H9 (cell line): ENCODE measurements at regions not wholly inside any gene's neighbourhood (a gene's known extent, or its start where the extent isn't known, plus 50 kb on each side); places are given as distances from the start of the nearest gene placed in this dataset.

ENCODE experiments used
- DNase-seq: peaks from one replicate; pipeline ENCODE4 v3.0.0-alpha.2; 2017
- H2AFZ ChIP-seq: one replicate; pipeline ENCODE4 v1.6.1; 2013; ENCODE audit warnings: mild to moderate bottlenecking, low read length, control low read depth, moderate library complexity
- H2AK5ac ChIP-seq: 2 replicates; pipeline ENCODE4 v1.6.1; 2013; ENCODE audit warnings: low read length, control low read depth, mixed read lengths; ENCODE audit not compliant: insufficient read length
- H2BK120ac ChIP-seq: one replicate; pipeline ENCODE4 v1.6.1; 2013; ENCODE audit warnings: low read depth, mild to moderate bottlenecking, low read length, control low read depth, inconsistent platforms; ENCODE audit not compliant: poor library complexity, severe bottlenecking
- H2BK12ac ChIP-seq: 2 replicates; pipeline ENCODE4 v1.6.1; 2013; ENCODE audit warnings: low read length, control low read depth, mixed read lengths, low read depth; ENCODE audit not compliant: insufficient read length
- H2BK15ac ChIP-seq: 2 replicates; pipeline ENCODE4 v1.6.1; 2013; ENCODE audit warnings: low read depth, low read length, control low read depth
- H2BK20ac ChIP-seq: one replicate; pipeline ENCODE4 v1.6.1; 2013; ENCODE audit warnings: low read depth, mild to moderate bottlenecking, low read length, control low read depth, inconsistent platforms; ENCODE audit not compliant: poor library complexity, severe bottlenecking
- H2BK5ac ChIP-seq: 2 replicates; pipeline ENCODE4 v1.6.1; 2013; ENCODE audit warnings: low read length, control low read depth, mixed read lengths; ENCODE audit not compliant: insufficient read length
- H3K14ac ChIP-seq: 2 replicates; pipeline ENCODE4 v1.6.1; 2013; ENCODE audit warnings: low read length, control low read depth; ENCODE audit not compliant: insufficient read depth
- H3K18ac ChIP-seq: 2 replicates; pipeline ENCODE4 v1.6.1; 2013; ENCODE audit warnings: low read depth, mild to moderate bottlenecking, mixed read lengths, low read length, control low read depth; ENCODE audit not compliant: insufficient read length
- H3K23ac ChIP-seq: 2 replicates; pipeline ENCODE4 v1.6.1; 2013; ENCODE audit warnings: low read length, control low read depth, mixed read lengths, low read depth; ENCODE audit not compliant: insufficient read length
- H3K23me2 ChIP-seq: 2 replicates; pipeline ENCODE4 v1.6.1; 2013; ENCODE audit warnings: low read depth, mild to moderate bottlenecking, mixed read lengths, low read length, control low read depth; ENCODE audit not compliant: insufficient read length, poor library complexity, severe bottlenecking
- H3K27ac ChIP-seq: 2 replicates; pipeline ENCODE4 v1.5.1; 2013; ENCODE audit warnings: low read length, control low read depth, mixed read lengths, low read depth; ENCODE audit not compliant: insufficient read length
- H3K27me3 ChIP-seq: 2 replicates; pipeline ENCODE4 v1.6.1; 2013; ENCODE audit warnings: low read length, control low read depth, inconsistent platforms; ENCODE audit not compliant: insufficient read depth
- H3K4ac ChIP-seq: 2 replicates; pipeline ENCODE4 v1.6.1; 2013; ENCODE audit warnings: low read depth, mild to moderate bottlenecking, control low read depth, inconsistent platforms, low read length, moderate library complexity
- H3K4me1 ChIP-seq: 2 replicates; pipeline ENCODE4 v1.6.1; 2013; ENCODE audit warnings: low read length, control low read depth, inconsistent platforms; ENCODE audit not compliant: insufficient read depth
- H3K4me2 ChIP-seq: 2 replicates; pipeline ENCODE4 v1.6.1; 2013; ENCODE audit warnings: low read length, control low read depth, mixed read lengths; ENCODE audit not compliant: insufficient read length, insufficient read depth
- H3K56ac ChIP-seq: 2 replicates; pipeline ENCODE4 v1.6.1; 2013; ENCODE audit warnings: low read depth, mild to moderate bottlenecking, mixed read lengths, low read length, control low read depth; ENCODE audit not compliant: insufficient read length
- H3K79me1 ChIP-seq: 2 replicates; pipeline ENCODE4 v1.6.1; 2013; ENCODE audit warnings: low read depth, mild to moderate bottlenecking, moderate library complexity, low read length, control low read depth, inconsistent platforms; ENCODE audit not compliant: insufficient read depth, poor library complexity, severe bottlenecking
- H3K79me2 ChIP-seq: 2 replicates; pipeline ENCODE4 v1.6.1; 2013; ENCODE audit warnings: low read length, control low read depth, inconsistent platforms; ENCODE audit not compliant: insufficient read depth
- H3K9ac ChIP-seq: 2 replicates; pipeline ENCODE4 v1.6.1; 2013; ENCODE audit warnings: low read length, control low read depth, mixed read lengths; ENCODE audit not compliant: insufficient read length; ENCODE audit errors: extremely low read depth
- H3K9me3 ChIP-seq: one replicate; pipeline ENCODE4 v1.6.1; 2013; ENCODE audit warnings: low read depth, low read length, inconsistent platforms; ENCODE audit not compliant: control insufficient read depth
- H3T11ph ChIP-seq: one replicate; pipeline ENCODE4 v1.6.1; 2013; ENCODE audit warnings: mild to moderate bottlenecking, low read length, control low read depth, inconsistent platforms
- H4K20me1 ChIP-seq: one replicate; pipeline ENCODE4 v1.6.1; 2013; ENCODE audit not compliant: control insufficient read depth, insufficient read length, insufficient read depth
- H4K5ac ChIP-seq: 2 replicates; pipeline ENCODE4 v1.6.1; 2013; ENCODE audit warnings: low read depth, mild to moderate bottlenecking, mixed read lengths, low read length, control low read depth; ENCODE audit not compliant: insufficient read length
- H4K8ac ChIP-seq: replicated peaks from 2 replicates; pipeline ENCODE4 v1.6.1; 2013; ENCODE audit warnings: low read length, control low read depth, mixed read lengths, low read depth; ENCODE audit not compliant: insufficient read length
- H4K91ac ChIP-seq: 2 replicates; pipeline ENCODE4 v1.6.1; 2013; ENCODE audit warnings: low read depth, mild to moderate bottlenecking, moderate library complexity, mixed read lengths, low read length, control low read depth; ENCODE audit not compliant: insufficient read length
- H3K27ac Mint-ChIP-seq, 3 experiments: 2 replicates in 2 of 3; 3 replicates in 1 of 3; pipeline ENCODE4 v1.8.0; 2020 to 2021; ENCODE audit warnings: mixed read lengths in 3 of 3, mild to moderate bottlenecking in 1 of 3, moderate library complexity in 1 of 3
- H3K27me3 Mint-ChIP-seq: 2 replicates; pipeline ENCODE4 v1.8.0; 2021; ENCODE audit warnings: low read depth, mild to moderate bottlenecking, moderate library complexity, mixed read lengths
- H3K36me3 Mint-ChIP-seq, 3 experiments: 2 replicates in 2 of 3; 3 replicates in 1 of 3; pipeline ENCODE4 v1.8.0; 2020 to 2021; ENCODE audit warnings: low read depth in 3 of 3, mixed read lengths in 3 of 3; ENCODE audit not compliant: insufficient read depth in 1 of 3
- H3K4me1 Mint-ChIP-seq, 2 experiments: 2 replicates each; pipeline ENCODE4 v1.8.0; 2020; ENCODE audit warnings: mixed read lengths in 2 of 2
- H3K4me3 Mint-ChIP-seq, 2 experiments: 2 replicates in 1 of 2; 3 replicates in 1 of 2; pipeline ENCODE4 v1.8.0; 2020 to 2021; ENCODE audit warnings: mild to moderate bottlenecking in 2 of 2, mixed read lengths in 2 of 2, moderate library complexity in 1 of 2
- H3K9me3 Mint-ChIP-seq, 2 experiments: 2 replicates in 1 of 2; 3 replicates in 1 of 2; pipeline ENCODE4 v1.8.0; 2020; ENCODE audit warnings: mild to moderate bottlenecking in 2 of 2, mixed read lengths in 2 of 2, moderate library complexity in 1 of 2
- CTCF ChIP-seq: fragments of 200-600 bp; sonication (generic); conservative IDR thresholded peaks from 3 replicates; pipeline ENCODE4 v1.8.0; 2021; ENCODE audit warnings: antibody characterized with exemption, mild to moderate bottlenecking
- WGBS: extraction: QIAGEN DNeasy Blood & Tissue Kit; methylation state at CpG from one replicate; pipeline ENCODE4 v1.1.7; 2013; ENCODE audit warnings: missing lambda C conversion rate, low lambda C conversion rate, mixed read lengths; ENCODE audit not compliant: insufficient read length; ENCODE audit errors: extremely low coverage; 5-methylcytosine and 5-hydroxymethylcytosine counted together

- H4K91ac ChIP-seq = no peak overlapping the region
- H3K27ac ChIP-seq = no peak overlapping the region
- DNase-seq = no peak
- no peaks in the 10 kb centered on the region for H3K4me1 ChIP-seq
- H3K4me1 Mint-ChIP-seq = peaks cover 0 to under 1% of the 10 kb centered on the region in 2 experiments; a peak in 1 of 4 replicates
- H3K4ac ChIP-seq = no peak overlapping the region
- H3T11ph ChIP-seq = no peak overlapping the region
- H2BK5ac ChIP-seq = no peak overlapping the region
- no peaks in the 10 kb centered on the region for H4K20me1 ChIP-seq
- H3K36me3 Mint-ChIP-seq = no peaks in the 10 kb centered on the region
- H3K79me1 ChIP-seq = no peaks in the 10 kb centered on the region
- TF ChIP-seq CTCF = no peak
- no peak overlapping the region for H3K14ac ChIP-seq
- H4K5ac ChIP-seq = no peak overlapping the region
- H3K4me2 ChIP-seq = no peak overlapping the region
- H2BK15ac ChIP-seq = no peak overlapping the region
- no peaks in the 10 kb centered on the region for H3K9me3 Mint-ChIP-seq
- peaks cover 16% of the 10 kb centered on the region for H3K27me3 Mint-ChIP-seq
- no peak overlapping the region for H3K27ac Mint-ChIP-seq
- H2AFZ ChIP-seq = no peak overlapping the region
- H3K18ac ChIP-seq = no peak overlapping the region
- H3K4me3 Mint-ChIP-seq = no peak overlapping the region
- H2AK5ac ChIP-seq = no peak overlapping the region
- H2BK20ac ChIP-seq = no peak overlapping the region
- H4K8ac ChIP-seq = no peak overlapping the region
- H3K9ac ChIP-seq = no peak overlapping the region
- no peak overlapping the region for H3K56ac ChIP-seq
- no peaks in the 10 kb centered on the region for H3K9me3 ChIP-seq
- no peaks in the 10 kb centered on the region for H3K79me2 ChIP-seq
- no CpG with 5 or more reads among the region's 6 CpGs for WGBS
- no peak overlapping the region for H2BK120ac ChIP-seq
- no peak overlapping the region for H3K23ac ChIP-seq
- H3K23me2 ChIP-seq = no peaks in the 10 kb centered on the region
- H2BK12ac ChIP-seq = no peak overlapping the region
- no peaks in the 10 kb centered on the region for H3K27me3 ChIP-seq
These were observed 65.8 kb downstream of the RASSF10 start for GRCh38 chr11:13074714-13075464.
